Parathyroid adenoma (tissue), 2 donors: ENCODE measurements at regions not wholly inside any gene's neighbourhood (a gene's known extent, or its start where the extent isn't known, plus 50 kb on each side); places are given as distances from the start of the nearest gene placed in this dataset.
"Not testable (repeated sequence)": the region's sequence is repeated elsewhere in the genome, so short reads cannot be mapped to it uniquely, and the experiment has no call there.

Experiments
- H2AFZ ChIP-seq: fragments of 300-600 bp; sonication (generic); one replicate; pipeline ENCODE4 v1.7.0; 2017; ENCODE audit warnings: antibody characterized with exemption, mild to moderate bottlenecking
- H3K27ac ChIP-seq: fragments of 300-600 bp; sonication (generic); one replicate; pipeline ENCODE4 v1.7.0; 2017
- H3K27me3 ChIP-seq: fragments of 300-600 bp; sonication (generic); one replicate; pipeline ENCODE4 v1.7.0; 2017; ENCODE audit warnings: low read length; ENCODE audit not compliant: control insufficient read depth, insufficient read depth
- H3K36me3 ChIP-seq: fragments of 300-600 bp; sonication (generic); one replicate; pipeline ENCODE4 v1.7.0; 2017; ENCODE audit warnings: low read length; ENCODE audit not compliant: control insufficient read depth, insufficient read depth
- H3K4me1 ChIP-seq: fragments of 300-600 bp; sonication (generic); one replicate; pipeline ENCODE4 v1.7.0; 2017; ENCODE audit warnings: control low read depth
- H3K4me2 ChIP-seq: fragments of 300-600 bp; sonication (generic); one replicate; pipeline ENCODE4 v1.7.0; 2017; ENCODE audit warnings: low read length
- H3K4me3 ChIP-seq: fragments of 300-600 bp; sonication (generic); one replicate; pipeline ENCODE4 v1.7.0; 2017; ENCODE audit warnings: low read depth, low read length
- H3K79me2 ChIP-seq: fragments of 300-600 bp; sonication (generic); one replicate; pipeline ENCODE4 v1.7.0; 2017; ENCODE audit warnings: control low read depth
- H3K9ac ChIP-seq: fragments of 300-600 bp; sonication (generic); one replicate; pipeline ENCODE4 v1.7.0; 2017; ENCODE audit warnings: mild to moderate bottlenecking
- H3K9me3 ChIP-seq: fragments of 300-600 bp; sonication (generic); one replicate; pipeline ENCODE4 v1.7.0; 2017; ENCODE audit warnings: low read length; ENCODE audit not compliant: control insufficient read depth
- TF ChIP-seq, protein P1 (sequence below): fragments of 300-600 bp; sonication (generic); IDR thresholded peaks from one replicate; pipeline ENCODE4 v1.7.0; 2017; ENCODE audit warnings: antibody characterized with exemption, mild to moderate bottlenecking
- donor health status: primary hyperparathyroidism.

DNA sequence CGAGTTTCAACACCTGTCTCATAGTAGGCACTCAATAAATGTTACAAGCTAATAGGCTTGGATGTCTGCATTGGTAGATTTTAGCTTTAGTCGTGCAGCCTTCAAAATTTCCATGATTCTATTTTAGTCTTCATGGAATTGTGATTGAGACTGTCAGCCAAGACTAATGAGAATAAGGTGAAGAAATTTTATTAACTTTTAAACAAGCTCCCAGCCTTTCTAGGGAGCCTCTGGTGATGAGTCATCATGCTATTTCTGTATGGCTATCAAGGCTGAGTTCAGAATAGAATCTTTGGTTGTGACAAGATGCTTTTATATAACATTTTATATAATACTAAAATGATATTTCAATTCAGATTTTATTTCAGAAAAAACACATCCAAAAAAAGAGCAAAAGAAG, 685.8 kb downstream of the GABRG1 start:
- Histone ChIP-seq H3K4me3 (no peak overlapping the region), H3K4me2 (no peak overlapping the region), H3K79me2 (no peaks in the 10 kb centered on the region), H3K9me3 (no peaks in the 10 kb centered on the region), H3K9ac (no peak overlapping the region), H3K4me1 (no peaks in the 10 kb centered on the region), H3K27me3 (no peaks in the 10 kb centered on the region), H2AFZ (no peak overlapping the region), H3K27ac (no peak overlapping the region), H3K36me3 (no peaks in the 10 kb centered on the region)
- TF ChIP-seq, protein P1, sequence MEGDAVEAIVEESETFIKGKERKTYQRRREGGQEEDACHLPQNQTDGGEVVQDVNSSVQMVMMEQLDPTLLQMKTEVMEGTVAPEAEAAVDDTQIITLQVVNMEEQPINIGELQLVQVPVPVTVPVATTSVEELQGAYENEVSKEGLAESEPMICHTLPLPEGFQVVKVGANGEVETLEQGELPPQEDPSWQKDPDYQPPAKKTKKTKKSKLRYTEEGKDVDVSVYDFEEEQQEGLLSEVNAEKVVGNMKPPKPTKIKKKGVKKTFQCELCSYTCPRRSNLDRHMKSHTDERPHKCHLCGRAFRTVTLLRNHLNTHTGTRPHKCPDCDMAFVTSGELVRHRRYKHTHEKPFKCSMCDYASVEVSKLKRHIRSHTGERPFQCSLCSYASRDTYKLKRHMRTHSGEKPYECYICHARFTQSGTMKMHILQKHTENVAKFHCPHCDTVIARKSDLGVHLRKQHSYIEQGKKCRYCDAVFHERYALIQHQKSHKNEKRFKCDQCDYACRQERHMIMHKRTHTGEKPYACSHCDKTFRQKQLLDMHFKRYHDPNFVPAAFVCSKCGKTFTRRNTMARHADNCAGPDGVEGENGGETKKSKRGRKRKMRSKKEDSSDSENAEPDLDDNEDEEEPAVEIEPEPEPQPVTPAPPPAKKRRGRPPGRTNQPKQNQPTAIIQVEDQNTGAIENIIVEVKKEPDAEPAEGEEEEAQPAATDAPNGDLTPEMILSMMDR: no peak

DNA sequence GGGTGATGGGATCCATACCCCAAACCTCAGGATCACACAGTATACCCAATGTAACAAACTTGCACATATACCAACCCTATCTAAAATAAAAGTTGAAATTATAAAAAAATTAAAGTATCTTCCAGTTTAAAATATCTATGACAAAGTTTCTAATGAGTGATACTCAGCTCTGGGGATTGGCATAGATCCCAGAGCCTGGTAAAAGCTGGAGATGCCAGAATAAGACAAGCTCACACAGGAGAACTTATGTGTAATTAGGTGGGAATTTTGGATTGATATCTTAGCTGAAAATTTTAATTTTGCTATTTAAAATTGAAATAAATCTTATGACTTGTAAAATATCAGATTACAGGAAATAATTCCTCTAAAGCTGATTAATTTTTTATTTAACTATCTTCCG, 686.5 kb downstream of the GABRG1 start:
- H3K27ac ChIP-seq: no peak overlapping the region

DNA sequence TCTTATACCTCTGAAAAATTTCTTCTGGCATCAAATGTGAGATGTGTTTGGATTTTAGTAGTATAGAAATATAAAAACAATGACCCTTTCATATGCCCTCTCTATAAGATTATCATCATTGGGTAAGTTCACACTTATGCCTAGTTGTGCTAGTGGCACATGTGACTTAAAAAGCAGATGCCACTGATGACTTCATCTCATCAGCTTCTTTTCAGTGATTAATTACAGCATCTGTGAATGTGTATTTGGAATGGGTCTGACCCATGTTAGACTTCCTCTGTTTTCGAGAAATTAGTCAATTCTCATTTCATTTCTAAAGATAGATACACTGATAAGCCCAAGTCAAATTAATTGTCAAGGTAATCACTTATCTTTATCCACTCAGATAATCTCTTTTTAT, 698.7 kb downstream of the GABRG1 start:
- no peak overlapping the region for H2AFZ ChIP-seq
- no peak overlapping the region for H3K27ac ChIP-seq
- TF ChIP-seq, protein P1: no peak
- H3K9ac ChIP-seq: no peak overlapping the region
- no peaks in the 10 kb centered on the region for H3K27me3 ChIP-seq
- no peaks in the 10 kb centered on the region for H3K79me2 ChIP-seq
- H3K4me1 ChIP-seq: no peaks in the 10 kb centered on the region
- H3K4me2 ChIP-seq: no peak overlapping the region
- no peaks in the 10 kb centered on the region for H3K36me3 ChIP-seq
- no peaks in the 10 kb centered on the region for H3K9me3 ChIP-seq
- no peak overlapping the region for H3K4me3 ChIP-seq

More for the DNA sequence above, 686.5 kb downstream of the GABRG1 start:
- H3K9ac ChIP-seq: no peak overlapping the region
- no peaks in the 10 kb centered on the region for H3K36me3 ChIP-seq
- no peaks in the 10 kb centered on the region for H3K4me1 ChIP-seq
- no peak overlapping the region for H3K4me2 ChIP-seq
- H3K79me2 ChIP-seq: no peaks in the 10 kb centered on the region
- no peaks in the 10 kb centered on the region for H3K9me3 ChIP-seq
- no peak overlapping the region for H2AFZ ChIP-seq
- H3K27me3 ChIP-seq: no peaks in the 10 kb centered on the region
- TF ChIP-seq, protein P1: no peak
- no peak overlapping the region for H3K4me3 ChIP-seq

DNA sequence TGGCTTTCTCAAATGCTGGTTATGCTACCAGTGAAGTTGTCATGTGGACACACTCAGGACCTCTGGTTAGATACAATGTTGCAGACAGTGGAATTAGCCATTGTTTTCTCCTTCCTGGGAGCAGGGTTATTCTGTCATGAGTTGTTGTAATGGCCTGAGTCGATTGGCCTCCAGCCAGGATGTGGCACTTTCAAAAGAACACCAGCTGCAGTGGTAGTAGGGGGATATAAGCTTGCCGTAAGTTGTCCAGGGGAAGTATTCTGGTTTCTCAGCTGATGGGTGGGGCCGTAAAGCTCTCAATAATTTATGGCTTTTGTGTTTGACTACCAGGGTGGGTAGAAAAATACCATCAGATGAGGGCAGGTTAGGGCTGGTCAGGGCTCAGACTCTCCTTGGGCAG, 697.5 kb upstream of the GNPDA2 start:
- Histone ChIP-seq H3K27me3 (no peaks in the 10 kb centered on the region), H3K4me3 (no peak overlapping the region), H3K9ac (no peak overlapping the region), H3K36me3 (no peaks in the 10 kb centered on the region), H3K27ac (no peak overlapping the region), H3K4me2 (no peak overlapping the region), H3K9me3 (no peaks in the 10 kb centered on the region), H2AFZ (no peak overlapping the region), H3K79me2 (no peaks in the 10 kb centered on the region), H3K4me1 (no peaks in the 10 kb centered on the region)
- TF ChIP-seq, protein P1: no peak

DNA sequence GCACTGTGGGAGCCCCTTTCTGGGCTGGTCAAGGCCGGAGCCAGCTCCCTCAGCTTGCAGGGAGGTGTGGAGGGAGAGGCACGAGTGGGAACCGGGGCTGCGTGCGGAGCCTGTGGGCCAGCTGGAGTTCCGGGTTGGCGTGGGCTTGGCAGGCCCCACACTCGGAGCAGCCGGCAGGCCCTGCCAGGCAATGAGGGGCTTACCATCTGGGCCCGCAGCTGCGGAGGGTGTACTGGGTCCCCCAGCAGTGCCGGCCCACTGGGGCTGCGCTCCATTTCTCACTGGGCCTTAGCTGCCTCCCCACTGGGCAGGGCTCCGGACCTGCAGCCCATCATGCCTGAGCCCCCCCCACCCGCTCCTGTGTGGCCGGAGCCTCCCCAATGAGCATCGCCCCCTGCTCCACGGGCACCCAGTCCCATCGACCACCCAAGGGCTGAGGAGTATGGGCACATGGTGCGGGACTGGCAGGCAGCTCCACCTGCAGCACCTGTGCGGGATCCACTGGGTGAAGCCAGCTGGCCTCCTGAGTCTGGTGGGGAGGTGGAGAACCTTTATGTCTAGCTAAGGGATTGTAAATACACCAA, 693.8 kb upstream of the GNPDA2 start:
- not testable (repeated sequence) for H3K36me3 ChIP-seq, H3K4me2 ChIP-seq, H3K4me1 ChIP-seq, H3K79me2 ChIP-seq, H3K27me3 ChIP-seq, H3K9ac ChIP-seq, H2AFZ ChIP-seq, H3K9me3 ChIP-seq, H3K27ac ChIP-seq, H3K4me3 ChIP-seq
